OCI-LY3 (cell line): ENCODE measurements at regions not wholly inside any gene's neighbourhood (a gene's known extent, or its start where the extent isn't known, plus 50 kb on each side); places are given as distances from the start of the nearest gene placed in this dataset.

Experiments used
- H2AFZ ChIP-seq: fragments of 200-600, 300-600 bp; shearing (Covaris generic); 2 replicates; pipeline ENCODE4 v1.6.0; 2014; ENCODE audit warnings: antibody characterized with exemption, low read depth, low read length
- H3K27ac ChIP-seq: fragments of 200-600, 300-600 bp; sonication (generic); 2 replicates; pipeline ENCODE4 v1.5.1; 2014; ENCODE audit warnings: mild to moderate bottlenecking, low read length, moderate library complexity, mixed read lengths
- H3K27me3 ChIP-seq: fragments of 200-600, 300-600 bp; sonication (generic); 2 replicates; pipeline ENCODE4 v1.6.1; 2014; ENCODE audit warnings: low read depth, low read length, mixed read lengths
- H3K36me3 ChIP-seq: fragments of 200-600, 300-600 bp; sonication (generic); replicated peaks from 2 replicates; pipeline ENCODE3; 2014; ENCODE audit warnings: low read depth, low read length, mixed read lengths
- H3K4me1 ChIP-seq: fragments of 300-600, 200-600 bp; sonication (generic); 2 replicates; pipeline ENCODE4 v1.6.1; 2014; ENCODE audit warnings: low read length, mixed read lengths
- H3K4me2 ChIP-seq: fragments of 200-600, 300-600 bp; sonication (generic); 2 replicates; pipeline ENCODE4 v1.6.1; 2014; ENCODE audit warnings: low read length, mixed read lengths
- H3K4me3 ChIP-seq: fragments of 300-600, 200-600 bp; sonication (generic); 2 replicates; pipeline ENCODE4 v1.5.1; 2014; ENCODE audit warnings: antibody characterized with exemption, mild to moderate bottlenecking, low read length, moderate library complexity
- H3K79me2 ChIP-seq: fragments of 300-600, 200-600 bp; shearing (Covaris generic); 2 replicates; pipeline ENCODE4 v1.6.1; 2014; ENCODE audit warnings: mild to moderate bottlenecking, low read length, mixed read lengths
- H3K9ac ChIP-seq: fragments of 300-600, 200-600 bp; shearing (Covaris generic); 2 replicates; pipeline ENCODE4 v1.6.0; 2014; ENCODE audit warnings: mild to moderate bottlenecking, low read length, moderate library complexity
- H3K9me3 ChIP-seq: fragments of 200-600, 300-600 bp; shearing (Covaris generic); 2 replicates; pipeline ENCODE4 v1.6.1; 2014; ENCODE audit warnings: low read length, mixed read lengths; ENCODE audit not compliant: insufficient read depth
- H4K20me1 ChIP-seq: fragments of 200-600, 300-600 bp; sonication (generic); 2 replicates; pipeline ENCODE4 v1.6.1; 2016; ENCODE audit warnings: low read length, mixed read lengths; ENCODE audit not compliant: insufficient read depth
- EZH2phosphoT487 ChIP-seq: fragments of 200-600 bp; shearing (Covaris generic); IDR thresholded peaks from 2 replicates; pipeline ENCODE4 v1.6.1; 2018; ENCODE audit warnings: antibody characterized with exemption, mixed run types, low read depth
- TF ChIP-seq, protein P1 (sequence below): fragments of 200-600, 300-600 bp; sonication (generic); IDR thresholded peaks from 2 replicates; pipeline ENCODE4 v1.5.1; 2014; ENCODE audit warnings: antibody characterized with exemption, low read length, low read depth

DNA sequence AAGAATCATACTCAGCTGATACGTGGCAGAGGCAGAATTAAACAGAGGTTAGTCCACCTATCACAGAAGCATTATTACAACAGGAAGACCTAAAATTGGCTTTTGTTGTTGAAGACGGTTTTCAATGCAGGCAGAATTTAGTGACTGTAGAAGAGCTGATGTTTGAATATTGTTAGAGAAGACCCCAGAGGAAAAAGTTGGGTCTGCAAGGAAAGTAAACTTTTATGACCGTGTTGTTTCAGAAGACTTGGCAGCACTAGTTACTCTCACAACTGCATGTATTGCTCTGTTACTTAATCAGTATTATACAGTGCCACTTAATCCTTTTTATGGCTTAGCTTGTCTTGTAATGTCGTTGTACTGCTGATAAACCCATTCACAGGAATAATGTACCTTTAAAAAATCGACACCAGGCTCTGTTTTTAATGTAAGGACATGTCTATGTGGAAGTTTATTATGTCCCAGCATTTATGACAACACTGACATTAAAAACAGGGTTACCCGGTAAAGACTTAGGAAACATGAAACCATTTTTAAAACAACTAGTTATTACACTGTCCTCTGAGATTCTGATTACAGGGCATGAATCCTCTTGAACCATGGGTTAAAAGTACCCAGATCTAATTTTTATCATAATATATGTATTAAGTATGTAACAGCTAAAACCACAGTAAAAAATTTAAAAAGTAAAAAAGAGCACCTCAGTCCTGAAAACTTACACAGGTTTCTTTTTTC, 235.4 kb downstream of the TTLL7 start:
- Histone ChIP-seq H3K4me3 (peak overlapping the region; percentile 54), H3K27me3 (no peaks in the 10 kb centered on the region)

DNA sequence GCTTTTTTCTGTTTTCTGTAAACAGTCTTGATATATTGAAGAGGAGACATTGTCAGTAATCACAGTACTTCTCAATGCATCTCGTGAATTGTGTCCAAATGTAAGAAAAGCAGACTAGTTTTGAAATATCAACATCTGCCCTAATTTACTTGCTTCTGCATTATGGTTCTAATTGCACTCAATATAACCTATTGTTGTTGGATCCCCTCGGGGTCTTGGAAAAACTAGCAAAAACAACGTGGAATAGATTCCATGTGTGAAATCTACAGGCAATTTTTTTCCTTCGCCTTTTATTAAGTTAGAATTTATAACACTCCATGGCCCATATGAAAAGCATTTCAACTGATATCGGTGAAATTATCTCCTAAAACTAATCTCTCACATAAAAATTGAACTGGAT, 236.5 kb downstream of the TTLL7 start:
- Histone ChIP-seq H3K27me3 (no peaks in the 10 kb centered on the region), H3K9ac (no peak overlapping the region), H4K20me1 (no peaks in the 10 kb centered on the region), H3K4me3 (no peak overlapping the region), H3K9me3 (no peaks in the 10 kb centered on the region; the same call in 1 of the 2 replicates), H2AFZ (no peak overlapping the region), H3K27ac (no peak overlapping the region), H3K4me2 (peak overlapping the region; percentile 86; the same call in 1 of the 2 replicates), H3K36me3 (no peaks in the 10 kb centered on the region), H3K79me2 (no peaks in the 10 kb centered on the region), H3K4me1 (peaks cover 52% of the 10 kb centered on the region)
- TF ChIP-seq, protein P1, sequence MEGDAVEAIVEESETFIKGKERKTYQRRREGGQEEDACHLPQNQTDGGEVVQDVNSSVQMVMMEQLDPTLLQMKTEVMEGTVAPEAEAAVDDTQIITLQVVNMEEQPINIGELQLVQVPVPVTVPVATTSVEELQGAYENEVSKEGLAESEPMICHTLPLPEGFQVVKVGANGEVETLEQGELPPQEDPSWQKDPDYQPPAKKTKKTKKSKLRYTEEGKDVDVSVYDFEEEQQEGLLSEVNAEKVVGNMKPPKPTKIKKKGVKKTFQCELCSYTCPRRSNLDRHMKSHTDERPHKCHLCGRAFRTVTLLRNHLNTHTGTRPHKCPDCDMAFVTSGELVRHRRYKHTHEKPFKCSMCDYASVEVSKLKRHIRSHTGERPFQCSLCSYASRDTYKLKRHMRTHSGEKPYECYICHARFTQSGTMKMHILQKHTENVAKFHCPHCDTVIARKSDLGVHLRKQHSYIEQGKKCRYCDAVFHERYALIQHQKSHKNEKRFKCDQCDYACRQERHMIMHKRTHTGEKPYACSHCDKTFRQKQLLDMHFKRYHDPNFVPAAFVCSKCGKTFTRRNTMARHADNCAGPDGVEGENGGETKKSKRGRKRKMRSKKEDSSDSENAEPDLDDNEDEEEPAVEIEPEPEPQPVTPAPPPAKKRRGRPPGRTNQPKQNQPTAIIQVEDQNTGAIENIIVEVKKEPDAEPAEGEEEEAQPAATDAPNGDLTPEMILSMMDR, result no peak
- TF ChIP-seq EZH2phosphoT487, result no peak

More for the DNA sequence above, 235.4 kb downstream of the TTLL7 start:
- TF ChIP-seq, protein P1, result no peak
- TF ChIP-seq EZH2phosphoT487, result no peak
- Histone ChIP-seq H3K9me3 (no peaks in the 10 kb centered on the region; the same call in 1 of the 2 replicates), H2AFZ (peak overlapping the region; percentile 76), H3K27ac (no peak overlapping the region), H3K36me3 (no peaks in the 10 kb centered on the region), H3K79me2 (no peaks in the 10 kb centered on the region), H3K9ac (peak overlapping the region; percentile 37), H4K20me1 (no peaks in the 10 kb centered on the region), H3K4me2 (peak overlapping the region; percentile 77), H3K4me1 (peaks cover 61% of the 10 kb centered on the region)

DNA sequence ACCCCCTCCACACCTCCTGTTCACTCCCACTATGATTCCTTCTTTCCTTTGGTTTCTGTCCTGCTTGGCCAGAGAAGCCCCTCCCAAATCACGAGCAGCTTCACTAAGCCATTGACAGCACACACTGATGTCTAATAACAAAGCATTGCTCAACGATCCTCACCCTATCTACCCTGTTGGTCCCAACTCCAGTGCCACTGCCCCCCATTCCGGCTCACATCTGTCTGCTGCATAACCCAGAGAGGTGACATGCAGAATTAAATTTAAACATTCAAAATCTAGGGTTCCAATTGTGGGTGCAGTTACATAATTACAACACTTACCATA, 236.9 kb downstream of the TTLL7 start:
- no peaks in the 10 kb centered on the region for H3K79me2 ChIP-seq
- TF ChIP-seq EZH2phosphoT487, result no peak
- TF ChIP-seq, protein P1, result no peak
- H3K9me3 ChIP-seq, result no peaks in the 10 kb centered on the region; the same call in 1 of the 2 replicates
- H3K36me3 ChIP-seq, result no peaks in the 10 kb centered on the region
- H3K9ac ChIP-seq, result peak overlapping the region; percentile 49
- H3K27ac ChIP-seq, result no peak overlapping the region
- H3K4me1 ChIP-seq, result peaks cover 56% of the 10 kb centered on the region
- no peak overlapping the region for H2AFZ ChIP-seq
- no peaks in the 10 kb centered on the region for H3K27me3 ChIP-seq
- H3K4me2 ChIP-seq, result peak overlapping the region; percentile 86
- H4K20me1 ChIP-seq, result no peaks in the 10 kb centered on the region
- peak overlapping the region; percentile 69 for H3K4me3 ChIP-seq

DNA sequence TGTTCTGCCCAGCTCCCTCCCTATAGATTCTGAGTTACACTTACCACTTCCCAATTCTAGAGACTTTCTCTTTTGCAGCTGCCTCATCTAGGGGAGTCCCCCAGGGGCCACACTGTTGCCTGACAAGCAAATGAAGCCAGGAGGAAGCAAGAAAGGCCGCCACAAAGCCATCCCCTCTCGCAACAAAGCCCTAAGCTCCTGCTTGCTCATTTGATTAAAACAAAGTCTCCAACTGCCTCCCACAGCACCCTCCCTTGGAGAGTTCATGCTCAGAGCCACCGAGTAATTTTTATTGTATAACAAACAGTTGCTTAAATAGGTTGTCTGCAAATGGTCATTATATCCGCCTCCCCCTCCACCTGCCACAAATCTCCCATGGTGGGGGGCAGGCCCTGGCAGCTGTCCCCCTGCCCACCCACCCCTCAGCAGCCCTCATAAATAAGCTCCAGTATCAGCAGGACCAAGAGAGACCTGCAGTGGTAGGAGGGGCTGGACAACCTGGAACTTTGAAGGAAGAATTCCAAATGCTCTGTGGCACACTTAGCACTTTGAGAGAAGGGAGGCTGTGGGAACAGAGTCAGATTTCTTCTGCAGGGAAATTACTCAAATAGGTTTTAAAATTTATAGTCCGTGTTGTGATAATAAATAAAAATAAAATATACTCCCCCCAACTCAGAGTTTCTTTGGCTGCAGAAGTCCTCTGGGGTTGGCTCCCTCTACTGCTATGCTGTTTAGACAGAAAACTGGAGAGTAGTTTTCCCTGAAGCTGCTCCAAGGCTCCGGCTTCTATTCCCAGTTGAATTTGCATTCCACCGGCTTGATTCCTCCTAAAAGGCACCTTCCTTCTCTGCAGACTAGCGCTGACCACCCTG, 237.5 kb downstream of the TTLL7 start:
- H2AFZ ChIP-seq, result no peak overlapping the region
- peak overlapping the region; percentile 92 for H3K4me2 ChIP-seq
- H3K9ac ChIP-seq, result peak overlapping the region; percentile 49

More for the DNA sequence above, 237.5 kb downstream of the TTLL7 start:
- H3K27me3 ChIP-seq, result no peaks in the 10 kb centered on the region
- no peak for TF ChIP-seq EZH2phosphoT487
- TF ChIP-seq, protein P1, result peak; percentile 31; the same call in 1 of the 2 replicates
- H3K36me3 ChIP-seq, result no peaks in the 10 kb centered on the region
- H3K27ac ChIP-seq, result 0 out of 2 replicates have a peak overlapping the region, but pooled peaks have one; percentile 45
- H3K9me3 ChIP-seq, result no peaks in the 10 kb centered on the region; the same call in 1 of the 2 replicates
- peaks cover 58% of the 10 kb centered on the region for H3K4me1 ChIP-seq
- H4K20me1 ChIP-seq, result no peaks in the 10 kb centered on the region
- H3K79me2 ChIP-seq, result no peaks in the 10 kb centered on the region
- peak overlapping the region; percentile 69 for H3K4me3 ChIP-seq
